H1 (cell line): ENCODE measurements at regions not wholly inside any gene's neighbourhood (a gene's known extent, or its start where the extent isn't known, plus 50 kb on each side); places are given as distances from the start of the nearest gene placed in this dataset.

Experiments used
- CTCF ChIA-PET: fragments of 300-600 bp; sonication (Branson Sonifier 250); formaldehyde crosslinking; loops from one replicate; lab custom pipeline; 2021; ENCODE audit not compliant: partially characterized antibody; lab: Charles Lee
- POLR2A ChIA-PET: fragments of 300-600 bp; sonication (Branson Sonifier 250); formaldehyde crosslinking; loops from one replicate; lab custom pipeline; 2021; ENCODE audit warnings: inconsistent platforms; ENCODE audit not compliant: partially characterized antibody; lab: Charles Lee
- DNase-seq, 2 experiments: peaks; one replicate each; pipeline versions ENCODE4 v3.0.0 to v3.0.0-alpha.2; 2010 to 2022; ENCODE audit warnings: low spot score in 2 of 2, low read depth in 1 of 2, mixed read lengths in 1 of 2
- FAIRE-seq: peaks from 2 replicates; lab custom pipeline; 2011; peaks lifted over from hg19 to GRCh38; lab: Jason Lieb, UNC
- H2AFZ ChIP-seq: 2 replicates; pipeline ENCODE4 v1.8.1; 2012; ENCODE audit warnings: low read length, inconsistent platforms
- H2AK5ac ChIP-seq: 2 replicates; pipeline ENCODE4 v1.6.1; 2013; ENCODE audit warnings: low read depth, low read length
- H2BK120ac ChIP-seq: replicated peaks from 2 replicates; pipeline ENCODE3; 2013; ENCODE audit warnings: low read depth, low read length, inconsistent platforms
- H2BK12ac ChIP-seq: 2 replicates; pipeline ENCODE4 v1.6.1; 2013; ENCODE audit warnings: low read depth, low read length
- H2BK15ac ChIP-seq: 2 replicates; pipeline ENCODE4 v1.6.1; 2013; ENCODE audit warnings: low read length
- H2BK20ac ChIP-seq: 2 replicates; pipeline ENCODE4 v1.6.1; 2013; ENCODE audit warnings: low read length
- H2BK5ac ChIP-seq: 2 replicates; pipeline ENCODE4 v1.6.1; 2013; ENCODE audit warnings: low read depth, low read length
- H3K14ac ChIP-seq: 2 replicates; pipeline ENCODE4 v1.6.1; 2013; ENCODE audit warnings: inconsistent platforms; ENCODE audit not compliant: insufficient read length
- H3K18ac ChIP-seq: 2 replicates; pipeline ENCODE4 v1.6.1; 2013; ENCODE audit warnings: low read length; ENCODE audit errors: extremely low read depth
- H3K23ac ChIP-seq: 2 replicates; pipeline ENCODE4 v1.6.1; 2013; ENCODE audit warnings: inconsistent platforms; ENCODE audit not compliant: insufficient read length
- H3K23me2 ChIP-seq: 2 replicates; pipeline ENCODE4 v1.6.1; 2013; ENCODE audit warnings: low read depth, low read length
- H3K27ac ChIP-seq: 2 replicates; pipeline ENCODE4 v1.6.1; 2011; ENCODE audit warnings: low read depth, low read length, inconsistent platforms
- H3K27me3 ChIP-seq, 4 experiments: replicated peaks in 1 of 4; 1 replicate in 1 of 4; 2 replicates in 3 of 4; pipeline versions ENCODE4 v1.6.1 to v1.8.1; 2011 to 2013; ENCODE audit warnings: low read length in 3 of 4, mild to moderate bottlenecking in 3 of 4, inconsistent platforms in 2 of 4, mixed read lengths in 2 of 4, moderate library complexity in 1 of 4; ENCODE audit not compliant: control insufficient read depth in 3 of 4, insufficient read depth in 3 of 4; ENCODE audit errors: extremely low read depth in 1 of 4
- H3K36me3 ChIP-seq, 4 experiments: 2 replicates each; pipeline versions ENCODE4 v1.6.1 to v1.8.1; 2011 to 2013; ENCODE audit warnings: mild to moderate bottlenecking in 4 of 4, low read length in 3 of 4, moderate library complexity in 2 of 4, control low read depth in 1 of 4, inconsistent platforms in 1 of 4; ENCODE audit not compliant: insufficient read depth in 4 of 4, control insufficient read depth in 2 of 4
- H3K4ac ChIP-seq: replicated peaks from 2 replicates; pipeline ENCODE3; 2013; ENCODE audit warnings: low read length, low read depth, mixed read lengths, inconsistent platforms; ENCODE audit not compliant: insufficient read length
- H3K4me1 ChIP-seq, 4 experiments: replicated peaks in 1 of 4; 1 replicate in 1 of 4; 2 replicates in 3 of 4; pipeline versions ENCODE4 v1.6.1 to v1.8.1; 2011 to 2013; ENCODE audit warnings: low read length in 3 of 4, inconsistent platforms in 2 of 4, mixed read lengths in 1 of 4; ENCODE audit not compliant: insufficient read depth in 4 of 4, control insufficient read depth in 3 of 4
- H3K4me2 ChIP-seq, 2 experiments: 2 replicates each; pipeline versions ENCODE4 v1.6.1 to v1.8.1; 2011 to 2013; ENCODE audit warnings: low read depth in 2 of 2, low read length in 2 of 2, control low read depth in 1 of 2, inconsistent platforms in 1 of 2, mild to moderate bottlenecking in 1 of 2; ENCODE audit not compliant: insufficient read depth in 1 of 2
- H3K4me3 ChIP-seq, 4 experiments: fragments of 200-600, 300-600 bp in 1 of 4; sonication (generic), shearing (Covaris generic), sonication (Bioruptor Twin) in 1 of 4; 2 replicates each; pipeline versions ENCODE4 v1.5.1 to v1.8.1; 2011 to 2016; ENCODE audit warnings: low read length in 4 of 4, low read depth in 3 of 4, control low read depth in 2 of 4, inconsistent platforms in 2 of 4, mild to moderate bottlenecking in 2 of 4, mixed read lengths in 1 of 4, moderate library complexity in 1 of 4; ENCODE audit not compliant: insufficient read depth in 2 of 4; ENCODE audit errors: extremely low read depth in 1 of 4
- H3K56ac ChIP-seq: replicated peaks from 2 replicates; pipeline ENCODE3; 2013; ENCODE audit warnings: low read depth, mild to moderate bottlenecking, mixed read lengths, low read length, inconsistent platforms; ENCODE audit not compliant: insufficient read length
- H3K79me1 ChIP-seq: 2 replicates; pipeline ENCODE4 v1.6.1; 2013; ENCODE audit warnings: low read depth, low read length, control low read depth
- H3K79me2 ChIP-seq, 2 experiments: 2 replicates each; pipeline versions ENCODE4 v1.6.1 to v1.8.1; 2012 to 2013; ENCODE audit warnings: low read length in 2 of 2, mild to moderate bottlenecking in 2 of 2, inconsistent platforms in 1 of 2; ENCODE audit not compliant: insufficient read depth in 2 of 2, control insufficient read depth in 1 of 2
- H3K9ac ChIP-seq, 4 experiments: replicated peaks in 1 of 4; 1 replicate in 1 of 4; 2 replicates in 3 of 4; pipeline versions ENCODE4 v1.6.1 to v1.8.1; 2011 to 2013; ENCODE audit warnings: low read depth in 3 of 4, low read length in 3 of 4, control low read depth in 2 of 4, mild to moderate bottlenecking in 2 of 4, moderate library complexity in 2 of 4, inconsistent platforms in 1 of 4; ENCODE audit errors: extremely low read depth in 1 of 4
- H3K9me3 ChIP-seq, 2 experiments: 2 replicates each; pipeline versions ENCODE4 v1.6.1 to v1.8.1; 2012 to 2013; ENCODE audit warnings: mild to moderate bottlenecking in 2 of 2, moderate library complexity in 2 of 2, control low read depth in 1 of 2, inconsistent platforms in 1 of 2, low read depth in 1 of 2, low read length in 1 of 2, mixed read lengths in 1 of 2; ENCODE audit not compliant: insufficient read depth in 2 of 2
- H4K20me1 ChIP-seq, 2 experiments: replicated peaks in 1 of 2; 2 replicates each; pipeline versions ENCODE3 to v1.8.1; 2011 to 2013; ENCODE audit warnings: inconsistent platforms in 2 of 2, low read length in 2 of 2, mild to moderate bottlenecking in 1 of 2; ENCODE audit not compliant: insufficient read depth in 2 of 2, control insufficient read depth in 1 of 2
- H4K5ac ChIP-seq: 2 replicates; pipeline ENCODE4 v1.6.1; 2013; ENCODE audit warnings: low read length, low read depth, mixed read lengths, inconsistent platforms; ENCODE audit not compliant: insufficient read length
- H4K8ac ChIP-seq: 2 replicates; pipeline ENCODE4 v1.8.0; 2013; ENCODE audit warnings: mild to moderate bottlenecking, moderate library complexity, low read length, inconsistent platforms; ENCODE audit not compliant: insufficient read depth; ENCODE audit errors: extremely low read depth
- H4K91ac ChIP-seq: replicated peaks from 2 replicates; pipeline ENCODE3; 2013; ENCODE audit warnings: low read length, mixed read lengths, inconsistent platforms; ENCODE audit not compliant: insufficient read length
- CHD1 ChIP-seq: IDR thresholded peaks from 2 replicates; pipeline ENCODE4 v1.6.1; 2012; ENCODE audit warnings: low read depth, low read length, improper control_type of control experiment
- RAD21 ChIP-seq, 2 experiments: IDR thresholded peaks in 1 of 2; conservative IDR thresholded peaks in 1 of 2; 2 replicates each; pipeline ENCODE4 v1.6.1; 2011; ENCODE audit warnings: low read depth in 2 of 2, low read length in 2 of 2, improper control_type of control experiment in 1 of 2, inconsistent platforms in 1 of 2, mild to moderate bottlenecking in 1 of 2, moderate library complexity in 1 of 2
- SP1 ChIP-seq: IDR thresholded peaks from 2 replicates; pipeline ENCODE4 v1.6.1; 2011; ENCODE audit warnings: low read depth, low read length
- WGBS, 2 experiments: shearing (Covaris generic) in 1 of 2; methylation state at CpG; one replicate each; pipeline versions ENCODE4 v1.1.6 to v1.1.7; 2013 to 2015; ENCODE audit warnings: low lambda C conversion rate in 2 of 2, mixed read lengths in 2 of 2, inconsistent platforms in 1 of 2, low coverage in 1 of 2, missing lambda C conversion rate in 1 of 2; ENCODE audit not compliant: insufficient replicate concordance in 2 of 2, insufficient coverage in 1 of 2, insufficient read length in 1 of 2; ENCODE audit errors: extremely low coverage in 1 of 2, missing lambda C conversion rate in 1 of 2; 5-methylcytosine and 5-hydroxymethylcytosine counted together

DNA sequence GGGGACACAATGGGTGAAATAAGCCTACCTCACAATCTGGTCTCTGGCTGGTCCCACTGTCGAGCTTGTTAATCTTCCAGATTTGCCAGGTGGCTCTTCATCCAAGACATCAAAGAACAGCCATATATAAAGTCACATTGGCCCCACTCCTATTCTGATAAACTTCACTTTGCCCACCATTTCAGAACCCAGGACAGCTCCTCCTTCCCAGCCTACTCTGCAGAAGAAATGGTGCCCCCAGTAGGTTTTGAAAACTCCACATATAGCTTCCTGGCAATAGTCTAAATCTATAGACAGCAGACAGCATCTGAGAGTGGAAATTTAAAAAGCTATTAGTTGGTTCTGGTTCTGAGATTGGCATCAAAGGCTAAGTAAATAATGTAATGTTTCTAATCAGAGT is 143.1 kb upstream of the PCSK2 start:
- no peak overlapping the region for H4K5ac ChIP-seq
- no peaks in the 10 kb centered on the region for H3K9me3 ChIP-seq
- no peak overlapping the region for H2BK12ac ChIP-seq
- H2BK20ac ChIP-seq = no peak overlapping the region
- H2AK5ac ChIP-seq = no peak overlapping the region
- H3K27ac ChIP-seq = no peak overlapping the region
- CTCF ChIA-PET = interaction anchor here (0.9 to 1.5 kb wide), 3 partner anchors 13 to 347 kb away, joined by 3 to 5 read pairs (median 3); no protein-coding TSS in a partner anchor
- H3K4me2 ChIP-seq = no peak overlapping the region
- H3K27me3 ChIP-seq = no peaks in the 10 kb centered on the region
- peak in 1 of 2 experiments; percentile 50 for DNase-seq
- no peak overlapping the region for H4K91ac ChIP-seq
- H3K9ac ChIP-seq = no peak overlapping the region
- no peak overlapping the region for H2BK120ac ChIP-seq
- TF ChIP-seq RAD21 (IDR thresholded peaks at IDR 0.05 in 1 of 2, conservative IDR thresholded peaks at IDR 0.05 in 1 of 2; ENCODE audit: low read depth in 2 of 2, low read length in 2 of 2) (peak; percentile 19 to 40; a peak in 2 of 4 replicates), SP1 (no peak), CHD1 (no peak)
- TF ChIP-seq, all 59 proteins: peak for 1
- no peaks in the 10 kb centered on the region for H4K20me1 ChIP-seq
- H3K56ac ChIP-seq = no peak overlapping the region
- H3K23me2 ChIP-seq = no peaks in the 10 kb centered on the region
- no peak overlapping the region for H2BK15ac ChIP-seq
- H3K4me3 ChIP-seq = no peak overlapping the region
- no peak overlapping the region for H3K4ac ChIP-seq
- H2AFZ ChIP-seq = no peak overlapping the region
- H3K36me3 ChIP-seq = no peaks in the 10 kb centered on the region
- no peak for FAIRE-seq
- H3K14ac ChIP-seq = no peak overlapping the region
- H3K4me1 ChIP-seq = no peaks in the 10 kb centered on the region
- no peaks in the 10 kb centered on the region for H3K79me1 ChIP-seq
- POLR2A ChIA-PET = no interaction called here
- no peak overlapping the region for H4K8ac ChIP-seq
- H3K18ac ChIP-seq = no peak overlapping the region
- WGBS, 2 experiments = 100% methylated on average over 1 of the region's 1 CpG; no CpG with 5 or more reads in 1 of the 2 experiments
- H2BK5ac ChIP-seq = no peak overlapping the region
- H3K79me2 ChIP-seq = no peaks in the 10 kb centered on the region
- H3K23ac ChIP-seq = no peak overlapping the region
